Smooth muscle cell (in vitro differentiated cells): ENCODE measurements at regions not wholly inside any gene's neighbourhood (a gene's known extent, or its start where the extent isn't known, plus 50 kb on each side); places are given as distances from the start of the nearest gene placed in this dataset.

Experiments used
- DNase-seq: peaks from one replicate; lab custom pipeline; 2025; ENCODE audit not compliant: unreplicated experiment; lab: John Stamatoyannopoulos, UW
- H2AFZ ChIP-seq: fragments of 200-600 bp; sonication (generic); 2 replicates; pipeline ENCODE4 v1.6.0; 2016; ENCODE audit warnings: antibody characterized with exemption, low read depth, mild to moderate bottlenecking
- H3F3A ChIP-seq: fragments of 200-600 bp; sonication (generic); 2 replicates; pipeline ENCODE4 v1.6.0; 2017; ENCODE audit warnings: antibody characterized with exemption, low read depth
- H3K27ac ChIP-seq: fragments of 200-600 bp; sonication (generic); 2 replicates; pipeline ENCODE4 v1.5.1; 2016; ENCODE audit warnings: low read depth, mild to moderate bottlenecking
- H3K27me3 ChIP-seq: fragments of 200-600 bp; sonication (generic); 2 replicates; pipeline ENCODE4 v1.6.1; 2016; ENCODE audit warnings: low read depth, mild to moderate bottlenecking
- H3K36me3 ChIP-seq: fragments of 200-600 bp; sonication (generic); 2 replicates; pipeline ENCODE4 v1.5.1; 2016; ENCODE audit warnings: low read depth
- H3K4me1 ChIP-seq: fragments of 200-600 bp; sonication (generic); 2 replicates; pipeline ENCODE4 v1.5.1; 2016; ENCODE audit warnings: low read depth
- H3K4me2 ChIP-seq: fragments of 200-600 bp; sonication (generic); 2 replicates; pipeline ENCODE4 v1.6.0; 2016; ENCODE audit warnings: mild to moderate bottlenecking
- H3K4me3 ChIP-seq: fragments of 200-600 bp; sonication (generic); 2 replicates; pipeline ENCODE4 v1.5.1; 2016; ENCODE audit warnings: mild to moderate bottlenecking
- H3K79me2 ChIP-seq: fragments of 200-600 bp; sonication (generic); 2 replicates; pipeline ENCODE4 v1.6.0; 2016; ENCODE audit warnings: low read depth, mild to moderate bottlenecking
- H3K9ac ChIP-seq: fragments of 200-600 bp; sonication (generic); 2 replicates; pipeline ENCODE4 v1.6.0; 2016; ENCODE audit warnings: low read depth
- H3K9me3 ChIP-seq: fragments of 200-600 bp; sonication (generic); replicated peaks from 2 replicates; pipeline ENCODE4 v1.5.1; 2016; ENCODE audit warnings: low read depth
- H4K20me1 ChIP-seq: fragments of 200-600 bp; sonication (generic); 2 replicates; pipeline ENCODE4 v1.6.0; 2016; ENCODE audit warnings: low read depth
- WGBS: methylation state at CpG from one replicate; pipeline ENCODE4 v1.1.7; 2016; ENCODE audit warnings: low lambda C conversion rate; 5-methylcytosine and 5-hydroxymethylcytosine counted together
- TF ChIP-seq, protein P1 (sequence below): fragments of 200-600 bp; sonication (generic); IDR thresholded peaks from 2 replicates; pipeline ENCODE4 v1.5.1; 2017; ENCODE audit warnings: borderline replicate concordance, mild to moderate bottlenecking, antibody characterized with exemption; ENCODE audit not compliant: insufficient read depth, poor library complexity, severe bottlenecking

DNA sequence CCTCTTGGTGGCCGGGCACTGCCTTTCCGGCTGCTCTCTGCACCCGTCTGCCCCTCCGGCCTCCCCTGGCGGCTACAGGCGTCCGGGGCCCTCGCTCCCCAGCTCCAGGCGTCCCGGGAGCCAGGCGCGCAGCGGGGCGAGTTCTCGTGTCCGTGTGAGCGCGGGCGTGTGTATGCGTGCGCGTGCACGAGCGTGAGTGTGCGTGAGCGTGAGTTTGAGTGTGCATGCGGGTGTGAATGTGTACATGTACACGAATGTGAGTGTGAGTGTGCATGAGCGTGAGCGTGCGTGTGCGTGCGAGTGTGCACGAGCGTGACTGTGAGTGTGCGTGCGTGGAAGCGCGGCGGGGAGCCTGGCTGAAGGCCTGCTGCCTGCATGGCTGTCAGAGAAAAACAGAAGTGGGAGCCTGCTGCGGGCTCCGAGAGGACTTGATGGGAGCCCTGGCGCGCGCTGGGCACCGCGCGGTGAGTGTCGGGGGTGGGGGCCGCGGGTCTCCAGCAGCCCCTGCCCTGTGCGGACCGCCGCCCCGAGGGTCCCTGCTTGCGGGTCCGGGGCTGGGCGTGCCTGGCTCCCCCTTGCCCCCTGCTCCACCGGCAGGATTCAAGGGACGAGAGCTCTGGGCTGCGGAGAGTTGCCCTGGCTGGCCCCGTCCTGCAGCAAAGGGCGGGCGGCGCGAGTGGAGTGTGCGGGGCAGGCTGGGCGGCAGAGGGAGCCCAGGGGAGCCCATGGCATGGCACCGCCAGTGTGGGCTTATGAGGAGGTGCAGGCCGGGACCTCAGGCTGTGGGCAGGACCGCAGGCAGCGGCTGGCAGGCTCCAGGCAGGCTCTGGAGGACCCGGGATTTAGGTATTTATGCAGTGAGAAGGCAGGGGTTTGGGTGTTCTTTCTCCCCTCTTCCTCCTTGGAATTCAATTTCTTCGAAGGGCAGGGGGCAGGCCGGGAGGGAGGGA is 75.8 kb upstream of the EN2 start:
- Histone ChIP-seq H3K4me1 (peaks cover 12% of the 10 kb centered on the region), H3K27me3 (peaks cover 100% of the 10 kb centered on the region), H3F3A (no peaks in the 10 kb centered on the region), H3K27ac (no peak overlapping the region), H3K4me3 (peak overlapping the region; percentile 45), H2AFZ (no peak overlapping the region), H4K20me1 (no peaks in the 10 kb centered on the region), H3K36me3 (no peaks in the 10 kb centered on the region), H3K79me2 (no peaks in the 10 kb centered on the region), H3K4me2 (peak overlapping the region; percentile 88), H3K9me3 (no peaks in the 10 kb centered on the region), H3K9ac (no peak overlapping the region)
- TF ChIP-seq, protein P1, sequence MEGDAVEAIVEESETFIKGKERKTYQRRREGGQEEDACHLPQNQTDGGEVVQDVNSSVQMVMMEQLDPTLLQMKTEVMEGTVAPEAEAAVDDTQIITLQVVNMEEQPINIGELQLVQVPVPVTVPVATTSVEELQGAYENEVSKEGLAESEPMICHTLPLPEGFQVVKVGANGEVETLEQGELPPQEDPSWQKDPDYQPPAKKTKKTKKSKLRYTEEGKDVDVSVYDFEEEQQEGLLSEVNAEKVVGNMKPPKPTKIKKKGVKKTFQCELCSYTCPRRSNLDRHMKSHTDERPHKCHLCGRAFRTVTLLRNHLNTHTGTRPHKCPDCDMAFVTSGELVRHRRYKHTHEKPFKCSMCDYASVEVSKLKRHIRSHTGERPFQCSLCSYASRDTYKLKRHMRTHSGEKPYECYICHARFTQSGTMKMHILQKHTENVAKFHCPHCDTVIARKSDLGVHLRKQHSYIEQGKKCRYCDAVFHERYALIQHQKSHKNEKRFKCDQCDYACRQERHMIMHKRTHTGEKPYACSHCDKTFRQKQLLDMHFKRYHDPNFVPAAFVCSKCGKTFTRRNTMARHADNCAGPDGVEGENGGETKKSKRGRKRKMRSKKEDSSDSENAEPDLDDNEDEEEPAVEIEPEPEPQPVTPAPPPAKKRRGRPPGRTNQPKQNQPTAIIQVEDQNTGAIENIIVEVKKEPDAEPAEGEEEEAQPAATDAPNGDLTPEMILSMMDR, result no peak
- no peak for DNase-seq
- WGBS, result 8% methylated on average over 55 of the region's 75 CpGs

DNA sequence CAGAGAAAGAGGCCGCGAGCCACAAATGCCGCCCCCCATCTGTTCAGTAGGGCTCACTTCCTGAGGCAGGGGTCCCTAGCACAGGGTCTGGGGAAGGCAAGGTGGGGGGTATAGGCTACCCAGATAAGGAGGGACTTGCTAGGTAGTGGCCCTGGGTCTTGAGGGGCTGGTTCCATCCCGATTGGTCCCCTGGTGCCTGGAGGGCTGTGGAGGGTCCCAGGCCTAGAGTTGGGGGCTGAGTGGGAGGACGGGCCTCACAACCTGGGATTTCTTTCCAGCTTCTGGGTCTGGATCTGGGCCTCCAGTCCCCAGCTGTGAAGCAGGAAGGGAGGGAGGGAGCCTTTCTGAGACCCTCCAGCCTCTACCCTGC is 75.1 kb upstream of the EN2 start:
- 55% methylated on average over 5 of the region's 5 CpGs for WGBS
- DNase-seq, result no peak
- TF ChIP-seq, protein P1, result no peak

DNA sequence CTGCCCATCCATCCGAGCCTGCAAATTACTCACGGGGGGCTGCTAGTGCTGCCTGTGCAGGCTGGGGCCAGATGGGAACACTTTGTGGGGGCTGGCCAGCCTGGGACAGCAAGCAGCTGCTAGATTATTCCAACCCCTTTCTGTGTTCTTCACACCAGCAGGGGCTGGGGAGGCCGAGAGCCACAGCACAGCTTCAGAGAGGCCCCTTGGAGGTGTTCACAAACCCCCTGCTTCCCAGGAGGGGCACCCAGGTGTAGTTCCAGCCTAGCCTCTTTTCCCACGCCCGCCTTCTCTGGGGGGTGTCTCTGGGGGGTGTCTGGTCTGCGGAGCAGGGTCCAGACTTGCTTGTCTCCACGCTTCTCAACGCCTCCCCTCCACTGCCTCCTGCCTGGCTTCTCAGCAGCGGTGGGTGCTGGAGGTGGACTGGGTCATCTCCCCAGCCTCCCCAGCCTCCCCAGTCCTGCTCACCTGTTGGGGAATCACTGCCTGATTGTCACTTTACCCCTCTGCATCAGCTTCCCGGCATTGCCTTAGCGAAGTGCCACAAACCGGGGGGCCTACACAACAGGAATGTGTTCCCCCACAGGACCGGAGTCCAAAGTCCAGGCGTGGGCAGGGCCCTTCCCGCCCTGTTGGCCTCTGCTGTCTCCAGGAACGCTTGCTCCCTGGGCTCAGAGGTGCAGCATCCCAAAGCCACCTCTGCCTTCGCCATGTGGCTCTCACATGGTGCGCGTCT is 74.0 kb upstream of the EN2 start:
- peaks cover 12% of the 10 kb centered on the region for H3K4me1 ChIP-seq

More for the DNA sequence above, 75.1 kb upstream of the EN2 start:
- Histone ChIP-seq H4K20me1 (no peaks in the 10 kb centered on the region), H3K79me2 (no peaks in the 10 kb centered on the region), H3K4me3 (no peak overlapping the region), H3K27ac (no peak overlapping the region), H3F3A (no peaks in the 10 kb centered on the region), H3K9me3 (no peaks in the 10 kb centered on the region), H3K36me3 (no peaks in the 10 kb centered on the region), H2AFZ (no peak overlapping the region), H3K27me3 (peaks cover 100% of the 10 kb centered on the region), H3K4me2 (no peak overlapping the region), H3K9ac (no peak overlapping the region), H3K4me1 (peaks cover 12% of the 10 kb centered on the region)

More for the DNA sequence above, 74.0 kb upstream of the EN2 start:
- H3K9me3 ChIP-seq, result no peaks in the 10 kb centered on the region
- DNase-seq, result no peak
- no peaks in the 10 kb centered on the region for H3F3A ChIP-seq
- TF ChIP-seq, protein P1, result no peak
- no peaks in the 10 kb centered on the region for H3K79me2 ChIP-seq
- no peak overlapping the region for H3K9ac ChIP-seq
- peaks cover 100% of the 10 kb centered on the region for H3K27me3 ChIP-seq
- no peak overlapping the region for H2AFZ ChIP-seq
- H3K27ac ChIP-seq, result no peak overlapping the region
- no peaks in the 10 kb centered on the region for H3K36me3 ChIP-seq
- 76% methylated on average over 19 of the region's 19 CpGs for WGBS
- H3K4me3 ChIP-seq, result no peak overlapping the region
- no peaks in the 10 kb centered on the region for H4K20me1 ChIP-seq
- no peak overlapping the region for H3K4me2 ChIP-seq
